ENCODE measurements at regions not wholly inside any gene's neighbourhood (a gene's known extent, or its start where the extent isn't known, plus 50 kb on each side); places are given as distances from the start of the nearest gene placed in this dataset.

- H3K27me3 Mint-ChIP-seq = no peaks in the 10 kb centered on the region
- H3K27ac Mint-ChIP-seq = no peak overlapping the region
- H3K4me3 Mint-ChIP-seq = no peak overlapping the region
- H3K9me3 Mint-ChIP-seq = no peaks in the 10 kb centered on the region
- H3K36me3 Mint-ChIP-seq (ENCODE audit: low read depth) = no peaks in the 10 kb centered on the region
- intact Hi-C loops (cut with micrococcal nuclease) = no loop called here
- H3K4me1 Mint-ChIP-seq (ENCODE audit: low read depth) = no peaks in the 10 kb centered on the region
Observed at GRCh38 chr5:159638481-159638880, 277.8 kb upstream of the ADRA1B start.

- Mint-ChIP-seq H3K27ac (no peak overlapping the region), H3K36me3 (ENCODE audit: low read depth) (no peaks in the 10 kb centered on the region), H3K4me1 (ENCODE audit: low read depth) (no peaks in the 10 kb centered on the region), H3K9me3 (no peaks in the 10 kb centered on the region), H3K27me3 (no peaks in the 10 kb centered on the region), H3K4me3 (no peak overlapping the region)
- intact Hi-C loops (cut with micrococcal nuclease) = no loop called here
Observed at GRCh38 chr5:159638954-159639559, 277.2 kb upstream of the ADRA1B start.

- no peak overlapping the region for H3K4me3 Mint-ChIP-seq
- H3K36me3 Mint-ChIP-seq (ENCODE audit: low read depth) = no peaks in the 10 kb centered on the region
- no peak overlapping the region for H3K27ac Mint-ChIP-seq
- intact Hi-C loops (cut with micrococcal nuclease) = no loop called here
- H3K27me3 Mint-ChIP-seq = no peaks in the 10 kb centered on the region
- H3K4me1 Mint-ChIP-seq (ENCODE audit: low read depth) = no peaks in the 10 kb centered on the region
- no peaks in the 10 kb centered on the region for H3K9me3 Mint-ChIP-seq
Observed at GRCh38 chr5:159639590-159639989, 276.7 kb upstream of the ADRA1B start.

- H3K36me3 Mint-ChIP-seq (ENCODE audit: low read depth) = no peaks in the 10 kb centered on the region
- no peak overlapping the region for H3K27ac Mint-ChIP-seq
- no peaks in the 10 kb centered on the region for H3K4me1 Mint-ChIP-seq (ENCODE audit: low read depth)
- intact Hi-C loops (cut with micrococcal nuclease) = no loop called here
- H3K9me3 Mint-ChIP-seq = no peaks in the 10 kb centered on the region
- H3K27me3 Mint-ChIP-seq = no peaks in the 10 kb centered on the region
- no peak overlapping the region for H3K4me3 Mint-ChIP-seq
Observed at GRCh38 chr5:159640446-159640845, 275.8 kb upstream of the ADRA1B start.

- Mint-ChIP-seq H3K36me3 (ENCODE audit: low read depth) (no peaks in the 10 kb centered on the region), H3K9me3 (no peaks in the 10 kb centered on the region), H3K27ac (no peak overlapping the region), H3K27me3 (no peaks in the 10 kb centered on the region), H3K4me3 (no peak overlapping the region), H3K4me1 (ENCODE audit: low read depth) (no peaks in the 10 kb centered on the region)
- intact Hi-C loops (cut with micrococcal nuclease) = no loop called here
Observed at GRCh38 chr5:159640921-159641320, 275.4 kb upstream of the ADRA1B start.

GRCh38 chr5:159641371-159642039 lies 274.8 kb upstream of the ADRA1B start:
- no peaks in the 10 kb centered on the region for H3K27me3 Mint-ChIP-seq
- no peak overlapping the region for H3K27ac Mint-ChIP-seq
- intact Hi-C loops (cut with micrococcal nuclease) = no loop called here
- no peaks in the 10 kb centered on the region for H3K9me3 Mint-ChIP-seq
- H3K36me3 Mint-ChIP-seq (ENCODE audit: low read depth) = no peaks in the 10 kb centered on the region
- no peak overlapping the region for H3K4me3 Mint-ChIP-seq
- no peaks in the 10 kb centered on the region for H3K4me1 Mint-ChIP-seq (ENCODE audit: low read depth)

GRCh38 chr5:159642379-159642778 lies 273.9 kb upstream of the ADRA1B start:
- Mint-ChIP-seq H3K4me3 (no peak overlapping the region), H3K4me1 (ENCODE audit: low read depth) (no peaks in the 10 kb centered on the region), H3K36me3 (ENCODE audit: low read depth) (no peaks in the 10 kb centered on the region), H3K9me3 (no peaks in the 10 kb centered on the region), H3K27me3 (no peaks in the 10 kb centered on the region), H3K27ac (no peak overlapping the region)
- intact Hi-C loops (cut with micrococcal nuclease) = no loop called here

GRCh38 chr5:159644053-159644452 lies 272.2 kb upstream of the ADRA1B start:
- Mint-ChIP-seq H3K4me1 (ENCODE audit: low read depth) (no peaks in the 10 kb centered on the region), H3K36me3 (ENCODE audit: low read depth) (no peaks in the 10 kb centered on the region)
- intact Hi-C loops (cut with micrococcal nuclease) = no loop called here

GRCh38 chr5:159645179-159645846 lies 271.0 kb upstream of the ADRA1B start:
- Mint-ChIP-seq H3K9me3 (no peaks in the 10 kb centered on the region), H3K27me3 (no peaks in the 10 kb centered on the region), H3K4me3 (no peak overlapping the region), H3K36me3 (ENCODE audit: low read depth) (no peaks in the 10 kb centered on the region), H3K27ac (no peak overlapping the region), H3K4me1 (ENCODE audit: low read depth) (no peaks in the 10 kb centered on the region)
- intact Hi-C loops (cut with micrococcal nuclease) = no loop called here

More at GRCh38 chr5:159644053-159644452, 272.2 kb upstream of the ADRA1B start:
- H3K27ac Mint-ChIP-seq = no peak overlapping the region
- H3K4me3 Mint-ChIP-seq = no peak overlapping the region
- no peaks in the 10 kb centered on the region for H3K27me3 Mint-ChIP-seq
- no peaks in the 10 kb centered on the region for H3K9me3 Mint-ChIP-seq

GRCh38 chr5:159650803-159651202 lies 265.5 kb upstream of the ADRA1B start:
- Mint-ChIP-seq H3K4me1 (ENCODE audit: low read depth) (no peaks in the 10 kb centered on the region), H3K9me3 (no peaks in the 10 kb centered on the region), H3K27me3 (no peaks in the 10 kb centered on the region), H3K36me3 (ENCODE audit: low read depth) (no peaks in the 10 kb centered on the region), H3K4me3 (no peak overlapping the region), H3K27ac (no peak overlapping the region)
- intact Hi-C loops (cut with micrococcal nuclease) = no loop called here

- Mint-ChIP-seq H3K27me3 (no peaks in the 10 kb centered on the region), H3K4me3 (no peak overlapping the region), H3K36me3 (ENCODE audit: low read depth) (no peaks in the 10 kb centered on the region), H3K4me1 (ENCODE audit: low read depth) (no peaks in the 10 kb centered on the region), H3K27ac (no peak overlapping the region), H3K9me3 (no peaks in the 10 kb centered on the region)
- intact Hi-C loops (cut with micrococcal nuclease) = no loop called here
Observed at GRCh38 chr5:159655757-159656409, 260.4 kb upstream of the ADRA1B start.

GRCh38 chr5:159657298-159657697 lies 259.0 kb upstream of the ADRA1B start:
- no peak overlapping the region for H3K27ac Mint-ChIP-seq
- no peaks in the 10 kb centered on the region for H3K9me3 Mint-ChIP-seq
- no peak overlapping the region for H3K4me3 Mint-ChIP-seq
- no peaks in the 10 kb centered on the region for H3K36me3 Mint-ChIP-seq (ENCODE audit: low read depth)
- H3K4me1 Mint-ChIP-seq (ENCODE audit: low read depth) = no peaks in the 10 kb centered on the region
- intact Hi-C loops (cut with micrococcal nuclease) = no loop called here
- no peaks in the 10 kb centered on the region for H3K27me3 Mint-ChIP-seq

- Mint-ChIP-seq H3K27ac (no peak overlapping the region), H3K4me1 (ENCODE audit: low read depth) (no peaks in the 10 kb centered on the region), H3K27me3 (no peaks in the 10 kb centered on the region), H3K36me3 (ENCODE audit: low read depth) (no peaks in the 10 kb centered on the region), H3K4me3 (no peak overlapping the region), H3K9me3 (no peaks in the 10 kb centered on the region)
- intact Hi-C loops (cut with micrococcal nuclease) = no loop called here
Observed at GRCh38 chr5:159657771-159658170, 258.5 kb upstream of the ADRA1B start.

GRCh38 chr5:159658266-159658925 lies 257.9 kb upstream of the ADRA1B start:
- Mint-ChIP-seq H3K27ac (no peak overlapping the region), H3K27me3 (no peaks in the 10 kb centered on the region), H3K4me1 (ENCODE audit: low read depth) (no peaks in the 10 kb centered on the region), H3K4me3 (no peak overlapping the region), H3K36me3 (ENCODE audit: low read depth) (no peaks in the 10 kb centered on the region), H3K9me3 (no peaks in the 10 kb centered on the region)
- intact Hi-C loops (cut with micrococcal nuclease) = no loop called here

All from dendritic cell treated with granulocyte-macrophage colony-stimulating factor and Interleukin-4, amounts not matched to agents 40 ng/mL and 50 ng/mL, for 4 days (primary cell).